Osteoblast (primary cell): ENCODE measurements at regions not wholly inside any gene's neighbourhood (a gene's known extent, or its start where the extent isn't known, plus 50 kb on each side); places are given as distances from the start of the nearest gene placed in this dataset.

Source experiments
- DNase-seq: peaks from one replicate; pipeline ENCODE4 v3.0.0; 2011; ENCODE audit warnings: low spot score, mixed read lengths; ENCODE audit not compliant: insufficient read length; ENCODE audit errors: missing footprints
- H2AFZ ChIP-seq: 2 replicates; pipeline ENCODE4 v1.6.0; 2011; ENCODE audit warnings: mild to moderate bottlenecking, low read length
- H3K27ac ChIP-seq: 2 replicates; pipeline ENCODE4 v1.5.1; 2011; ENCODE audit warnings: mild to moderate bottlenecking, low read depth, low read length, moderate library complexity
- H3K27me3 ChIP-seq: 2 replicates; pipeline ENCODE4 v1.6.0; 2012; ENCODE audit warnings: mild to moderate bottlenecking, control low read depth, inconsistent platforms, low read length, moderate library complexity; ENCODE audit not compliant: insufficient read depth
- H3K36me3 ChIP-seq: 2 replicates; pipeline ENCODE4 v1.5.1; 2011; ENCODE audit warnings: mild to moderate bottlenecking, low read length, control low read depth, moderate library complexity; ENCODE audit not compliant: insufficient read depth
- H3K4me1 ChIP-seq: 2 replicates; pipeline ENCODE4 v1.5.1; 2011; ENCODE audit warnings: mild to moderate bottlenecking, low read length, control low read depth, moderate library complexity; ENCODE audit not compliant: insufficient read depth
- H3K4me2 ChIP-seq: 2 replicates; pipeline ENCODE4 v1.6.0; 2011; ENCODE audit warnings: mild to moderate bottlenecking, low read length; ENCODE audit not compliant: insufficient read depth
- H3K4me3 ChIP-seq: fragments of 200-600 bp; sonication (generic); 3 replicates; pipeline ENCODE4 v1.5.1; 2012; ENCODE audit warnings: mild to moderate bottlenecking, low read length, inconsistent platforms; ENCODE audit not compliant: insufficient read depth
- H3K79me2 ChIP-seq: 2 replicates; pipeline ENCODE4 v1.6.0; 2012; ENCODE audit warnings: mild to moderate bottlenecking, low read length, control low read depth, inconsistent platforms; ENCODE audit not compliant: insufficient read depth
- H3K9me3 ChIP-seq: 2 replicates; pipeline ENCODE4 v1.5.1; 2011; ENCODE audit warnings: low read depth, low read length, control low read depth
- H4K20me1 ChIP-seq: 2 replicates; pipeline ENCODE4 v1.6.0; 2012; ENCODE audit warnings: mild to moderate bottlenecking, low read length, control low read depth; ENCODE audit not compliant: insufficient read depth
- TF ChIP-seq, protein P1 (sequence below): IDR thresholded peaks from 2 replicates; pipeline ENCODE4 v1.5.1; 2011; ENCODE audit warnings: mild to moderate bottlenecking, low read depth, low read length, moderate library complexity; ENCODE audit errors: extremely low read depth

DNA sequence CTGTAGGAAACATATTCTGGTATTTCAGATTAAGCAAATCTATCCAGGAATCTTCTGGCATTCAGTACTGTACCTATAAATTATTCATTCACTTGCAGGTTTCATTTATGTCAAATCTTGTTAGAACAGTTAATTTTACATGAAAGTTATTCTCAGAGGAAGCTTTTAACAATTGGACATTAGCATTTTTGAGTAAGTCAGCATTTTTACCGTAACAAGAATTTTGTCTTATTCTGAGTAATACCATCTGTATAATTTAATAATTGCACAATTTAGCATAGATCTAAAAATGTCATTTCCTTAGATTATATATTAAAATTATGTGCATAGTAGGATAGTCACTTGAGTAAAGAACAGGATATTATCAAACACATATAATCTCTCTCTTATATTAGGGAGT, 764.8 kb upstream of the LRFN5 start:
- H3K27ac ChIP-seq = no peak overlapping the region
- no peaks in the 10 kb centered on the region for H3K79me2 ChIP-seq
- no peaks in the 10 kb centered on the region for H3K27me3 ChIP-seq
- no peaks in the 10 kb centered on the region for H4K20me1 ChIP-seq
- H3K4me2 ChIP-seq = no peak overlapping the region
- no peaks in the 10 kb centered on the region for H3K9me3 ChIP-seq
- TF ChIP-seq, protein P1, sequence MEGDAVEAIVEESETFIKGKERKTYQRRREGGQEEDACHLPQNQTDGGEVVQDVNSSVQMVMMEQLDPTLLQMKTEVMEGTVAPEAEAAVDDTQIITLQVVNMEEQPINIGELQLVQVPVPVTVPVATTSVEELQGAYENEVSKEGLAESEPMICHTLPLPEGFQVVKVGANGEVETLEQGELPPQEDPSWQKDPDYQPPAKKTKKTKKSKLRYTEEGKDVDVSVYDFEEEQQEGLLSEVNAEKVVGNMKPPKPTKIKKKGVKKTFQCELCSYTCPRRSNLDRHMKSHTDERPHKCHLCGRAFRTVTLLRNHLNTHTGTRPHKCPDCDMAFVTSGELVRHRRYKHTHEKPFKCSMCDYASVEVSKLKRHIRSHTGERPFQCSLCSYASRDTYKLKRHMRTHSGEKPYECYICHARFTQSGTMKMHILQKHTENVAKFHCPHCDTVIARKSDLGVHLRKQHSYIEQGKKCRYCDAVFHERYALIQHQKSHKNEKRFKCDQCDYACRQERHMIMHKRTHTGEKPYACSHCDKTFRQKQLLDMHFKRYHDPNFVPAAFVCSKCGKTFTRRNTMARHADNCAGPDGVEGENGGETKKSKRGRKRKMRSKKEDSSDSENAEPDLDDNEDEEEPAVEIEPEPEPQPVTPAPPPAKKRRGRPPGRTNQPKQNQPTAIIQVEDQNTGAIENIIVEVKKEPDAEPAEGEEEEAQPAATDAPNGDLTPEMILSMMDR = no peak
- DNase-seq = no peak
- no peak overlapping the region for H3K4me3 ChIP-seq
- no peak overlapping the region for H2AFZ ChIP-seq
- H3K36me3 ChIP-seq = no peaks in the 10 kb centered on the region
- H3K4me1 ChIP-seq = no peaks in the 10 kb centered on the region

DNA sequence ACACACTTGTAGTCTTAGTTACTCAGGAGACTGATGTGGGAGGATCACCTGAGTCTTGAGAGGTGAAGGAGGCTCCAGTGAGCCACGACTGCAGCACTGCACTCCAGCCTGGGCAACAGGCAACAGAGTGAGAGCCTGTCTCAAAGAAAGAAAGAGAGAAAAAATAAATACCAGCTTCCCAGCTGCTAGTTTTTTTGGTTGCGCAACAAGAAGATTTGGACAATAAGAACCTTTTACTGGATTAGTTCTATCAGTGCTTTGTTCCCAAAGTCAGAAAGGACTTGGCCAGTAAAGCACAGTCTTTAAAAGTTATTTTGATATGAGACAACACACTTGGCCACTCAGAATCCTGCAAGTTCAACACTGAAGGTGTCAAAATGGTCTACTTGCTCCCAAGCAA, 768.1 kb upstream of the LRFN5 start:
- Histone ChIP-seq H3K36me3 (no peaks in the 10 kb centered on the region), H3K27ac (no peak overlapping the region), H3K4me2 (no peak overlapping the region), H3K4me1 (no peaks in the 10 kb centered on the region), H3K27me3 (no peaks in the 10 kb centered on the region), H2AFZ (no peak overlapping the region), H3K79me2 (no peaks in the 10 kb centered on the region), H4K20me1 (no peaks in the 10 kb centered on the region), H3K4me3 (no peak overlapping the region), H3K9me3 (peaks cover 3% of the 10 kb centered on the region)
- TF ChIP-seq, protein P1 = no peak
- no peak for DNase-seq

DNA sequence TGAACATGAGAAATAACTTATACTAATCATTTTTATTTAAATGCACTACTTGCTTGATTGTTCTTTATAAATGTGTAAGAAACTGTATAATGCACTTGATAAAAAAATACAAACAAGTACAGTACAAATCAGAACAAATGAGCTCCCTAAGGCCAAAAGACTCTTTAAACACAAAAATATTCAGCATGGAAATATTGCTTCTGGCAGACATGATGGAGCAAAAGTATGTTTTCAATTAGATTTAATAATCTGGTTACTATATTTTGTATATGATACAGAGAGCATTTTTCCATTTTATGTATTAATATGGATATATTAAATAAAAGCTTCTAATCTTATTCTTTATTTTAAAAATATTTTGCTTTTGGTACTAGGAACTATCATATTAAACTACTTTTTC, 800.2 kb upstream of the LRFN5 start:
- no peak for DNase-seq
- Histone ChIP-seq H2AFZ (no peak overlapping the region), H4K20me1 (no peaks in the 10 kb centered on the region), H3K9me3 (no peaks in the 10 kb centered on the region), H3K79me2 (no peaks in the 10 kb centered on the region), H3K27me3 (no peaks in the 10 kb centered on the region), H3K36me3 (no peaks in the 10 kb centered on the region), H3K27ac (no peak overlapping the region), H3K4me3 (no peak overlapping the region), H3K4me1 (no peaks in the 10 kb centered on the region), H3K4me2 (no peak overlapping the region)
- TF ChIP-seq, protein P1 = no peak

DNA sequence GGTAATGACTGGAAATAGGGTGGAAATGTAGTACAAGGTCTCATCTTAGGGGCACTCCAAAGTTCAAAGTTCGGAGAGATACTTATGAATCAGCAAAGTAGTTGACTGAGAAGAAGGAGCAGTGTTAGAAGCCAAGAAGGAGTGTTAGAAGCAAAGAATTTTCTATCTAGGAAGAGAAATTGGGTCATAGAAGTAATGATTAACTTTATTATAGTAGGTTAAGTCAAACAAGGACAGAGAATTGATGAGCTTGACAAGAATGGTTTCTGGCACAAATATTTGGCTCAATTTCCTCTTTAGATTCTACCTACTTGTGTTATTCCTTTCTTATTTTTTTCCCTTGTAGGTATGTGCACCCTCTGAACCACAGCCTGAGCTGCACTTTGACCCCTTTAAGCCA, 810.5 kb upstream of the LRFN5 start:
- Histone ChIP-seq H3K36me3 (no peaks in the 10 kb centered on the region), H3K27ac (no peak overlapping the region), H2AFZ (no peak overlapping the region), H3K27me3 (no peaks in the 10 kb centered on the region), H3K4me1 (no peaks in the 10 kb centered on the region), H3K4me3 (no peak overlapping the region), H3K9me3 (no peaks in the 10 kb centered on the region), H3K4me2 (no peak overlapping the region), H4K20me1 (no peaks in the 10 kb centered on the region), H3K79me2 (no peaks in the 10 kb centered on the region)
- TF ChIP-seq, protein P1 = no peak
- no peak for DNase-seq
